HepG2 (cell line): ENCODE measurements at regions not wholly inside any gene's neighbourhood (a gene's known extent, or its start where the extent isn't known, plus 50 kb on each side); places are given as distances from the start of the nearest gene placed in this dataset.

Experiments used
- ATAC-seq: fragments of 200-7000 bp; cut with Tn5 transposase; 3 replicates; pipeline ENCODE4 v1.9.1; 2020; ENCODE audit warnings: mild to moderate bottlenecking, moderate library complexity
- BruUV-seq: library from RNA; stranded (reverse); fragments of 400-500 nt; replicated peaks from 2 replicates; lab custom pipeline; 2021; lab: Mats Ljungman, UMichigan
- CTCF ChIA-PET: fragments of 300-600 bp; formaldehyde crosslinking; extraction: SDS; loops from one replicate; lab custom pipeline; 2021; ENCODE audit warnings: low total read pairs, inconsistent platforms, low intra/inter-chr PET ratio; lab: Yijun Ruan, JAX
- POLR2A ChIA-PET: fragments of 350-600 bp; sonication (Branson Sonifier 250); formaldehyde crosslinking; loops from one replicate; lab custom pipeline; 2020; ENCODE audit warnings: antibody characterized with exemption, inconsistent platforms; lab: Yijun Ruan, JAX
- DNase-seq: peaks from one replicate; pipeline ENCODE4 v3.0.0-alpha.2; 2015; ENCODE audit warnings: low spot score
- FAIRE-seq: peaks from 3 replicates; lab custom pipeline; 2011; peaks lifted over from hg19 to GRCh38; lab: Jason Lieb, UNC
- H2AFZ ChIP-seq: one replicate; pipeline ENCODE4 v1.6.1; 2011; ENCODE audit warnings: low read length, inconsistent platforms
- H3K27ac ChIP-seq: fragments of 300-600 bp; 3 replicates; pipeline ENCODE4 v1.8.0; 2011; ENCODE audit warnings: mixed run types, mild to moderate bottlenecking, mixed read lengths, low read length, inconsistent platforms; ENCODE audit not compliant: insufficient read depth; ENCODE audit errors: extremely low read length
- H3K27me3 ChIP-seq, 2 experiments: fragments of 200-600 bp in 1 of 2; 2 replicates in 1 of 2; 3 replicates in 1 of 2; pipeline versions ENCODE4 v1.6.0 to v1.8.0; 2011; ENCODE audit warnings: low read length in 2 of 2, mild to moderate bottlenecking in 2 of 2, moderate library complexity in 2 of 2, inconsistent platforms in 1 of 2; ENCODE audit not compliant: insufficient read depth in 2 of 2, control insufficient read depth in 1 of 2
- H3K36me3 ChIP-seq, 2 experiments: fragments of 200-600 bp in 1 of 2; replicated peaks in 1 of 2; 2 replicates in 1 of 2; 3 replicates in 1 of 2; pipeline versions ENCODE4 v1.5.1 to v1.8.0; 2011; ENCODE audit warnings: low read length in 2 of 2, inconsistent platforms in 1 of 2; ENCODE audit not compliant: insufficient read depth in 2 of 2, control insufficient read depth in 1 of 2
- H3K4me1 ChIP-seq: 2 replicates; pipeline ENCODE4 v1.5.1; 2012; ENCODE audit warnings: low read length, inconsistent platforms; ENCODE audit not compliant: insufficient read depth
- H3K4me2 ChIP-seq: 2 replicates; pipeline ENCODE4 v1.6.0; 2011; ENCODE audit warnings: low read depth, low read length, inconsistent platforms
- H3K4me3 ChIP-seq, 3 experiments: fragments of 200-600 bp in 1 of 3; sonication (generic), shearing (Covaris generic) in 1 of 3; replicated peaks in 1 of 3; 2 replicates each; pipeline ENCODE4 v1.5.1; 2011 to 2016; ENCODE audit warnings: low read length in 3 of 3, inconsistent platforms in 2 of 3, low read depth in 2 of 3, mild to moderate bottlenecking in 2 of 3, control low read depth in 1 of 3, mixed read lengths in 1 of 3; ENCODE audit not compliant: insufficient read depth in 1 of 3
- H3K79me2 ChIP-seq: one replicate; pipeline ENCODE4 v1.6.1; 2011; ENCODE audit warnings: low read length, inconsistent platforms; ENCODE audit not compliant: insufficient read depth
- H3K9ac ChIP-seq: 2 replicates; pipeline ENCODE4 v1.6.0; 2011; ENCODE audit warnings: mild to moderate bottlenecking, low read depth, low read length, inconsistent platforms; ENCODE audit not compliant: insufficient read depth
- H3K9me3 ChIP-seq: 2 replicates; pipeline ENCODE4 v1.5.1; 2012; ENCODE audit warnings: mild to moderate bottlenecking, low read length
- H4K20me1 ChIP-seq: 2 replicates; pipeline ENCODE4 v1.6.0; 2011; ENCODE audit warnings: inconsistent platforms, mild to moderate bottlenecking, low read length, moderate library complexity; ENCODE audit not compliant: insufficient read depth
- CEBPB ChIP-seq: IDR thresholded peaks from 2 replicates; pipeline ENCODE4 v1.6.1; 2011; ENCODE audit warnings: low read depth, low read length, improper control_type of control experiment, borderline replicate concordance
- CTCF ChIP-seq: sonication (generic); formaldehyde crosslinking; IDR thresholded peaks from 2 replicates; pipeline ENCODE4 v1.5.0; 2020; ENCODE audit warnings: mild to moderate bottlenecking, missing genetic modification reagents, moderate library complexity
- IRX3 ChIP-seq: sonication (generic); formaldehyde crosslinking; IDR thresholded peaks from 2 replicates; pipeline ENCODE4 v1.8.1; 2023; ENCODE audit warnings: mild to moderate bottlenecking, low read depth, missing genetic modification reagents, borderline replicate concordance
- ONECUT2 ChIP-seq: sonication (generic); formaldehyde crosslinking; IDR thresholded peaks from 2 replicates; pipeline ENCODE4 v1.4.0; 2020; ENCODE audit warnings: missing genetic modification reagents
- ZNF530 ChIP-seq: sonication (generic); formaldehyde crosslinking; IDR thresholded peaks from 2 replicates; pipeline ENCODE4 v1.5.0; 2020; ENCODE audit warnings: low read depth, mild to moderate bottlenecking, missing genetic modification reagents
- ZNF780A ChIP-seq: sonication (generic); formaldehyde crosslinking; IDR thresholded peaks from 2 replicates; pipeline ENCODE4 v1.8.0; 2022; ENCODE audit warnings: mild to moderate bottlenecking, missing genetic modification reagents, moderate library complexity
- WGBS: methylation state at CpG from one replicate; pipeline ENCODE4 v1.1.6; 2017; ENCODE audit warnings: low lambda C conversion rate; 5-methylcytosine and 5-hydroxymethylcytosine counted together
- in situ Hi-C: cut with HindIII; loops from 2 replicates; pipeline ENCODE4 v1.10.0; 2017; ENCODE audit warnings: low pct_unique_long_range_greater_than_20kb; ENCODE audit not compliant: extremely low pct_ligation_motif_present
- intact Hi-C: fragments of 100-400 bp; cut with micrococcal nuclease; formaldehyde crosslinking; loops from one replicate; pipeline ENCODE4 v1.10.0; 2022; ENCODE audit not compliant: unreplicated experiment
- TF ChIP-seq, protein P1 (sequence below): sonication (generic); formaldehyde crosslinking; IDR thresholded peaks from 2 replicates; pipeline ENCODE4 v1.5.0; 2020; ENCODE audit warnings: mild to moderate bottlenecking, missing genetic modification reagents

DNA sequence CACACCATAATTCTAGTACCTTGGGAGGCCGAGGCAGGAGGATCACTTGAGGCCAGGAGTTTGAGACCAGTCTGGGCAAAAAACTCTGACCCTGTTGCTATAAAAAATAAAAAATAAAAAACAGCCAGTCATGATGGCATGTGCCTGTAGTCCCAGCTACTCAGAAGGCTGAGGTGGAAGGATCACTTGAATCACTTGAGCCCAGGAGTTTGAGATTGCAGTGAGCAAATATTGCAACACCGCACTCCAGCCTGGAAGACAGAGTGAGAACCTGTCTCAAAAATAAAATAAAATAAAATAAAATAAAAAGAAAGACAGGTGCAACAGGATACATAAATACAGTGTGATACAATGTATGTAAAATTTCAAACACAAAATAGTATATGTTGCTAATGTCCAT is 154.5 kb downstream of the OTOR start:
- BruUV-seq, result no TSS peak
- Histone ChIP-seq H3K9me3 (no peaks in the 10 kb centered on the region), H2AFZ (no peak overlapping the region), H4K20me1 (no peaks in the 10 kb centered on the region), H3K4me1 (no peaks in the 10 kb centered on the region), H3K27me3 (no peaks in the 10 kb centered on the region; a peak in 1 of 5 replicates), H3K4me3 (no peak overlapping the region), H3K36me3 (no peaks in the 10 kb centered on the region), H3K27ac (no peak overlapping the region), H3K79me2 (no peaks in the 10 kb centered on the region), H3K4me2 (no peak overlapping the region), H3K9ac (no peak overlapping the region)
- no peak for DNase-seq
- TF ChIP-seq ONECUT2 (CRISPR knock-in tag), result no peak
- TF ChIP-seq CEBPB, result peak; percentile 27; the same call in 1 of the 2 replicates
- TF ChIP-seq, protein P1, sequence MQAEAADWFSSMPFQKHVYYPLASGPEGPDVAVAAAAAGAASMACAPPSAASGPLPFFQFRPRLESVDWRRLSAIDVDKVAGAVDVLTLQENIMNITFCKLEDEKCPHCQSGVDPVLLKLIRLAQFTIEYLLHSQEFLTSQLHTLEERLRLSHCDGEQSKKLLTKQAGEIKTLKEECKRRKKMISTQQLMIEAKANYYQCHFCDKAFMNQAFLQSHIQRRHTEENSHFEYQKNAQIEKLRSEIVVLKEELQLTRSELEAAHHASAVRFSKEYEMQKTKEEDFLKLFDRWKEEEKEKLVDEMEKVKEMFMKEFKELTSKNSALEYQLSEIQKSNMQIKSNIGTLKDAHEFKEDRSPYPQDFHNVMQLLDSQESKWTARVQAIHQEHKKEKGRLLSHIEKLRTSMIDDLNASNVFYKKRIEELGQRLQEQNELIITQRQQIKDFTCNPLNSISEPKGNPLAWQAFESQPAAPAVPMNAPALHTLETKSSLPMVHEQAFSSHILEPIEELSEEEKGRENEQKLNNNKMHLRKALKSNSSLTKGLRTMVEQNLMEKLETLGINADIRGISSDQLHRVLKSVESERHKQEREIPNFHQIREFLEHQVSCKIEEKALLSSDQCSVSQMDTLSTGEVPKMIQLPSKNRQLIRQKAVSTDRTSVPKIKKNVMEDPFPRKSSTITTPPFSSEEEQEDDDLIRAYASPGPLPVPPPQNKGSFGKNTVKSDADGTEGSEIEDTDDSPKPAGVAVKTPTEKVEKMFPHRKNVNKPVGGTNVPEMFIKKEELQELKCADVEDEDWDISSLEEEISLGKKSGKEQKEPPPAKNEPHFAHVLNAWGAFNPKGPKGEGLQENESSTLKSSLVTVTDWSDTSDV (CRISPR knock-in tag), result no peak
- CTCF ChIA-PET, result no interaction called here
- in situ Hi-C loops (no loop called here), intact Hi-C loops (no loop called here)
- no peak for ATAC-seq
- POLR2A ChIA-PET, result no interaction called here
- FAIRE-seq, result no peak
- WGBS, result 21% methylated on average over 2 of the region's 2 CpGs

GRCh38 chr20:16904751-16905150 is 156.6 kb downstream of the OTOR start:
- Histone ChIP-seq H3K36me3 (no peaks in the 10 kb centered on the region), H3K27me3 (no peaks in the 10 kb centered on the region), H3K4me3 (no peak overlapping the region), H3K79me2 (no peaks in the 10 kb centered on the region), H3K27ac (no peak overlapping the region), H3K4me2 (no peak overlapping the region), H2AFZ (no peak overlapping the region), H4K20me1 (no peaks in the 10 kb centered on the region), H3K4me1 (no peaks in the 10 kb centered on the region), H3K9ac (no peak overlapping the region), H3K9me3 (no peaks in the 10 kb centered on the region)
- TF ChIP-seq ZNF780A (CRISPR knock-in tag) (no peak), ZNF530 (no peak), IRX3 (CRISPR knock-in tag) (no peak), CTCF (CRISPR knock-in tag) (peak; percentile 36)
- 1% methylated on average over 5 of the region's 5 CpGs for WGBS
- in situ Hi-C loops (no loop called here), intact Hi-C loops (loop anchor here (1.0 kb wide), 1 partner anchor 100 kb away; no protein-coding TSS in a partner anchor)
- POLR2A ChIA-PET, result no interaction called here
- FAIRE-seq (peak; percentile 55), ATAC-seq (peak; percentile 74), DNase-seq (no peak)
- CTCF ChIA-PET, result no interaction called here
- no TSS peak for BruUV-seq
